Naive thymus-derived CD8-positive, alpha-beta T cell (primary cell): ENCODE measurements at regions not wholly inside any gene's neighbourhood (a gene's known extent, or its start where the extent isn't known, plus 50 kb on each side); places are given as distances from the start of the nearest gene placed in this dataset.

Experiments used
- ATAC-seq, 2 donors: fragments of 150-1000 bp; cut with Tn5 transposase in 1 of 2; sonication (Bioruptor Pico), chemical (Tn5 transposase) in 1 of 2; 1 replicate in 1 of 2; 2 replicates in 1 of 2; pipeline ENCODE4 v1.10.0; 2021; ENCODE audit warnings: mild to moderate bottlenecking in 2 of 2, moderate library complexity in 2 of 2
- POLR2A ChIA-PET: fragments of 350-600 bp; sonication (Branson Sonifier 250); formaldehyde crosslinking; loops from one replicate; lab custom pipeline; 2021; ENCODE audit warnings: antibody characterized with exemption; lab: Charles Lee
- DNase-seq, 10 donors: peaks; one replicate each; pipeline versions ENCODE4 v3.0.0 to v3.0.0-alpha.2; 2020 to 2022
- H3K27ac Mint-ChIP-seq, 10 donors: one replicate each; pipeline ENCODE4 v1.8.0; 2020 to 2022; ENCODE audit warnings: mild to moderate bottlenecking in 10 of 10, mixed read lengths in 10 of 10, moderate library complexity in 4 of 10, inconsistent platforms in 1 of 10
- H3K27me3 Mint-ChIP-seq, 5 donors: one replicate each; pipeline ENCODE4 v1.8.0; 2021 to 2022; ENCODE audit warnings: mixed read lengths in 5 of 5
- H3K36me3 Mint-ChIP-seq, 3 donors: one replicate each; pipeline ENCODE4 v1.8.0; 2020 to 2022; ENCODE audit warnings: mixed read lengths in 3 of 3, mild to moderate bottlenecking in 2 of 3, inconsistent platforms in 1 of 3
- H3K4me1 Mint-ChIP-seq, 4 donors: one replicate each; pipeline ENCODE4 v1.8.0; 2021 to 2022; ENCODE audit warnings: mixed read lengths in 4 of 4
- H3K4me3 Mint-ChIP-seq, 10 donors: one replicate each; pipeline ENCODE4 v1.8.0; 2020 to 2022; ENCODE audit warnings: mild to moderate bottlenecking in 10 of 10, mixed read lengths in 10 of 10, moderate library complexity in 6 of 10, inconsistent platforms in 1 of 10
- H3K9me3 Mint-ChIP-seq, 9 donors: one replicate each; pipeline ENCODE4 v1.8.0; 2020 to 2022; ENCODE audit warnings: mixed read lengths in 9 of 9, mild to moderate bottlenecking in 3 of 9, inconsistent platforms in 1 of 9, moderate library complexity in 1 of 9

DNA sequence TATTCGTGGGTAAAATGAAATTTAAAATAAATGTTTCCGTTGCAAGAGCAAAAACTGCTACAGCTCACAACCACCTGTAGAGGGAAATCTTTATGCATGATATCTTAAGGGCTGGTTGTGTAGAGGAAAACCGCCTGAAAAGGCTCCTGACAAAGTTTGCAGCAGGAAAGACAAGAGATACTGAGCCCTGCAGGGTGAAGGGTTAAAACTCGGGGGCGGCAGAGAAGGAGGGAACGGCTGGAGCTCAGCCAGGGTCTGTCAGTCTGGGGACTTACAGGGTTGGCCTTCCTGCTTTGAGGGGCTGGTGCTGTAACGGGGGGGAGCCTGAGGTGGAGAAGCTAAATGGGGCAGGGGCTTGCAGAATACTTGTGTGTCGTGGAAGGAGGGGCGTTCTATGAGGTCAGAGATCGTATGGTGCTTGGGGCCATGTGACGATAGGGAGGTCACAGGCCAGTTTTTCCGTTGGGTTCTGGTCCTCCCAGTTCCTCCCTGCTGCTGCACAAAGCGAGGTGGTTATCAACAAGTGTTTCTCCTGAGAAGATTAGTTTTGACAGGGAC is 122.9 kb upstream of the HSD17B12 start:
- Mint-ChIP-seq H3K4me1 (peaks cover 9 to 19% (median 14%) of the 10 kb centered on the region in 4 donors), H3K27ac (no peak overlapping the region)

DNA sequence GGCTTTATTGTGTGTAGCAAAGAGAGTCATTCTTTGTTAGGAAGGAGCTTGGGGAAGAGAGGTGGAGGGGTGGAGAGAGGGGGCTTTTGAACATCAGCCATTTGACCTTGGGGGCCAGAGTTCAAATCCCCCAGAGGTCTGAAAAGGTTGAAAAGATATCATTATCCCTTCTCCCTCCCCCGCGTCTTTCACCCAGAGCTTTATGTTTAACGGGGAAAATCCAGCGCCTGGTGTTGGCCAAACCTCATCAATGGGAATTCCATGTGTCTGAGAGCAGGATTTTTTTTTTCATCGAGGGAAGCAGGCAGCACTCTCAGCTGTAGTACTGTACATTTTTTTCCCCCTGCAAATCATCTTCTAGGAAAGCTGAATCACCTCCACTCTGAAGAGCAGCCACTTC is 122.4 kb upstream of the HSD17B12 start:
- Mint-ChIP-seq H3K4me3 (no peak overlapping the region), H3K4me1 (peaks cover 9 to 19% (median 14%) of the 10 kb centered on the region in 4 donors), H3K9me3 (no peaks in the 10 kb centered on the region), H3K36me3 (no peaks in the 10 kb centered on the region), H3K27me3 (peaks cover 35 to 72% (median 66%) of the 10 kb centered on the region in 5 donors), H3K27ac (no peak overlapping the region)
- DNase-seq (no peak), ATAC-seq (no peak)
- POLR2A ChIA-PET: no interaction called here

More for the DNA sequence above, 122.9 kb upstream of the HSD17B12 start:
- peak overlapping the region in 1 of 10 donors; percentile 26 for H3K4me3 Mint-ChIP-seq
- peaks cover 36 to 73% (median 69%) of the 10 kb centered on the region in 5 donors for H3K27me3 Mint-ChIP-seq
- POLR2A ChIA-PET: no interaction called here
- no peak for ATAC-seq
- H3K9me3 Mint-ChIP-seq: no peaks in the 10 kb centered on the region
- no peak for DNase-seq
- no peaks in the 10 kb centered on the region for H3K36me3 Mint-ChIP-seq

DNA sequence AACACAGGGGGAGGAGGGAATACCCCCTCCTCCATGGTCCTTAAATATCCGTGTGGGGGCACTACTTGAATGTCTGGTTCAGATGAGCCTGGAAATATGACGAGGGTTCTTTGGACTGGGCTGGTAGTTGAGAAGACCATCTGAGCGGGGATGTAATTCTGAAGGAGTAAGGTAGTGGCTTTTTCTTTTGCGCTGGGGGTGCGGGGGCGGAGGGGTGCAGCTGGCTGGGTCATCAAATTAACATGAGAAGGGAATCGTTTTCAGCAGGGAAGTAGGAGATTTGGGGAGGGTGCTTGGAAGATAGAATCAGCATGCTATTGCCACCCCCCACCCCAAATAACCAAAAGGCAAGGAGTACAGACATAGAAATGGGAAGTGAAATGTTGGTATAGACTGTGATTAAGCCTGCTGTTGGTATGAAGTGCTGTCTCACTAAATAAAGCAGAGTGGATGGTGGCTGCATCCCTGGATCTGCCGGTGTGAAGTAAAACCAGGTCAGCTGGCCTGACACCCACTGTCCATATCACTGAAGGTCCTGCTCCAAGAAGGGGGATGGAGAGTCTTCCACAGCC is 121.9 kb upstream of the HSD17B12 start:
- H3K4me3 Mint-ChIP-seq: no peak overlapping the region
- ATAC-seq: no peak
- POLR2A ChIA-PET: no interaction called here

DNA sequence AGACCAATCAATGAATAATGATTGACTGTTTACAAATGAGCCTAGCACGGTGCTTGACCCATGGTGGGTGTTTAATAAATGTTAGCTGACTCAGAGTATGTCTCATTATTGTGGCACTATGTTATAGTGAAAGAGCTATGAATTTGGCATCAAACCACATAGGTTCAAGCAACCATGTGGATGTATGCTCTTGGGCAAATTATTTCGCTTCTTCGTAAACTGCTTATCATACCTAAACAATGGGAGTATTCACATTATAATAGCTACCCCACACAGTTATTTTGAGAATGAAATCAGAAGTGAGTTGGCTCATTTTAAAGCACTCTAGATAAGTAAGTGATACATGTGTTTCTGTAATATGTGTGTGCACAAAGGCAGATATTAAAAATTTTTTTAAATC is 118.7 kb upstream of the HSD17B12 start:
- Mint-ChIP-seq H3K4me1 (peaks cover 9 to 12% (median 10%) of the 10 kb centered on the region in 4 donors), H3K9me3 (no peaks in the 10 kb centered on the region), H3K27ac (no peak overlapping the region), H3K27me3 (peaks cover 28 to 78% (median 57%) of the 10 kb centered on the region in 5 donors), H3K4me3 (no peak overlapping the region), H3K36me3 (no peaks in the 10 kb centered on the region)
- DNase-seq (no peak), ATAC-seq (no peak)
- POLR2A ChIA-PET: no interaction called here

More for the DNA sequence above, 121.9 kb upstream of the HSD17B12 start:
- no peaks in the 10 kb centered on the region for H3K9me3 Mint-ChIP-seq
- peaks cover 32 to 72% (median 64%) of the 10 kb centered on the region in 5 donors for H3K27me3 Mint-ChIP-seq
- H3K36me3 Mint-ChIP-seq: no peaks in the 10 kb centered on the region
- H3K4me1 Mint-ChIP-seq: peaks cover 9 to 19% (median 14%) of the 10 kb centered on the region in 4 donors
- H3K27ac Mint-ChIP-seq: no peak overlapping the region
- no peak for DNase-seq

DNA sequence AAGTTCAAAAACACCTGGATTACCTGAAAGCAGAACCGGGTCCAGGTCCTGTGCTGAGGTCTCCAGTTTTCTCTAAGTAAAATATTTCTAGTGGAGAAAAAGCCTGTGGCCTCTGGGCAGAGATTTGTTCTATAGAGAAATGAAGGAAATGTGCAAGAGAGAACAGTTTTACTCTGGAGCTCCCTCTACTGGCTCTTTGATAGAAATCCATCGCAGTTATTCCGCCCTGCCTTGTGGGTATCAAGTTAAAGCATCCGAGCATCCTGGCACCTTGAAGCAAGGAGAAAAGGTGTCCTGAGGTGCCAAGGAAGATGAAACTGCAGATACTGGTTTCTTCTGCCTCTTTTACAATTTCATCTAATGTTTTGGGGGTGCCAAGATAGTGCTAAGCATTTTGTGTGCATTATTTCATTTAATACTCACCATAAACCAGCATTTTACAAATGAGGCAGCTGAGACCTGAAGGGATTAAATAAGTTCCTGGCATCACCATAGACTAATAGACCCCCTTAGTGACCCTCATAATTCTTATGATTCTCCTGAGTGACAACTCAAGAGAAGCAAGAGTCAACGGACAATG is 113.1 kb upstream of the HSD17B12 start:
- Mint-ChIP-seq H3K27me3 (peaks cover 31 to 86% (median 53%) of the 10 kb centered on the region in 5 donors), H3K27ac (no peak overlapping the region), H3K4me1 (no peaks in the 10 kb centered on the region), H3K4me3 (no peak overlapping the region), H3K36me3 (no peaks in the 10 kb centered on the region), H3K9me3 (no peaks in the 10 kb centered on the region)
- DNase-seq: no peak
- POLR2A ChIA-PET: no interaction called here
- ATAC-seq: no peak

DNA sequence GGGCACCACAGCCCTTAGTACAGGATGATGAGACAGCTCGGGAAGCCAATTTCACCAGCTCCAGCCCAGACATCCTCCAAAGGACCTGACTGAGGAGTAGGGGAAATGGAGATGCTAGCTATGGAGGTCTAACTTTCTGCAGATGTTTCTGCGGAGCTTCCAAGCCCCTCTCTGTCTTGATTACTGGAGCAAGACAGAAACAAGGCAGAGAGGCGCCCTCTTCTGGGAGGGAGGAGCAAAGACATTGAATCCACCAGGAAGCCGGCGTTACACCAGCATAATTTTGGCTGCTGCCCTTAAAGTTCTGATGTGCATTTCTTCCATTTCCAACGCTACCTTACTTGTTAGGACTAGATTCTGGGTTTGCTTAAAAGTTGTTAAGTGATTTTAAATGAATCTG is 107.3 kb upstream of the HSD17B12 start:
- DNase-seq (no peak), ATAC-seq (no peak)
- Mint-ChIP-seq H3K4me3 (no peak overlapping the region), H3K36me3 (no peaks in the 10 kb centered on the region), H3K4me1 (peaks cover 9 to 34% (median 20%) of the 10 kb centered on the region in 4 donors), H3K27me3 (peaks cover 57 to 97% (median 77%) of the 10 kb centered on the region in 5 donors), H3K9me3 (peaks cover 0 to 4% (median 0%) of the 10 kb centered on the region in 9 donors), H3K27ac (no peak overlapping the region)
- POLR2A ChIA-PET: no interaction called here

DNA sequence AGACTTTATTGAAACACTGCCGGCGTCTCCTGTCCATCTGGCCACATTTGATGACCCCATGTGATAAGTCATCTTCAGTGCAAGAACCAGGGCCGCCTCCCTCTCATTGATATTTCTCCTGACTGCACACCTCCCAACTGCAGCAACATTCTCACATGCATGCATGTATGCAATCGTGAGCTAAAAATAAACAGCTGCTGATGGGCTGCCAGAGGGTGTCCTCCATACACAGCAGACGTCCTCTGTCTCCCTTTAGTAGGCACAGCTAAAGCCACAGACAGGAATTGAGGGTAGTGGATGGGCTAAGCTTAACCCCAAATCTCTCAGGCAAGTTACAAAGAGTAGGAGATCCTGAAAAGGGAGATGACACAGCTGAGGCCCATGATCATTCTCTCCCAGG is 106.7 kb upstream of the HSD17B12 start:
- ATAC-seq (no peak), DNase-seq (no peak)
- no peak overlapping the region for H3K27ac Mint-ChIP-seq
- H3K27me3 Mint-ChIP-seq: peaks cover 57 to 90% (median 77%) of the 10 kb centered on the region in 5 donors
- POLR2A ChIA-PET: no interaction called here
- H3K9me3 Mint-ChIP-seq: peaks cover 0 to 4% (median 0%) of the 10 kb centered on the region in 9 donors
- H3K36me3 Mint-ChIP-seq: no peaks in the 10 kb centered on the region
- no peak overlapping the region for H3K4me3 Mint-ChIP-seq
- H3K4me1 Mint-ChIP-seq: peaks cover 10 to 39% (median 24%) of the 10 kb centered on the region in 4 donors

DNA sequence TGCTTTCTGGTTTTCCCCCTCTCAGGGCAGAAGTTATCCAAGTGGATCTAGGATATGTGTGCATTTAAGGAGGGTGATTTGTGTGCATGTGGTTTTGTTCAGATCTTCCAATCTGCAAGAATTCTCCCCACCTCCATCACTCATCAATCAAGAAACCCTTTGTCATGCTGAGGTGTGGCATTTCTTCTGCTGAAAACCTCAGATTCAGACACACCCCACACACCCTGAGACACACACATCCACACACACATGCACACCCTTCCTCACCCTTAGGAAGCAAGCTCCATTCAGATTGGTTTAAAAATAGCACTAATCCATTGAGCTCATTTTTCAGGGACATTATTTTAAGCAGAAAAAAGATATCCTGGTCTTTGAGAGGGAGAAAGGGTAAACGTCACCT is 106.1 kb upstream of the HSD17B12 start:
- Mint-ChIP-seq H3K4me1 (peaks cover 10 to 41% (median 24%) of the 10 kb centered on the region in 4 donors), H3K36me3 (no peaks in the 10 kb centered on the region), H3K4me3 (no peak overlapping the region), H3K27ac (no peak overlapping the region), H3K9me3 (peaks cover 0 to 4% (median 0%) of the 10 kb centered on the region in 9 donors), H3K27me3 (peaks cover 54 to 85% (median 76%) of the 10 kb centered on the region in 5 donors)
- POLR2A ChIA-PET: no interaction called here
- no peak for DNase-seq
- ATAC-seq: no peak

DNA sequence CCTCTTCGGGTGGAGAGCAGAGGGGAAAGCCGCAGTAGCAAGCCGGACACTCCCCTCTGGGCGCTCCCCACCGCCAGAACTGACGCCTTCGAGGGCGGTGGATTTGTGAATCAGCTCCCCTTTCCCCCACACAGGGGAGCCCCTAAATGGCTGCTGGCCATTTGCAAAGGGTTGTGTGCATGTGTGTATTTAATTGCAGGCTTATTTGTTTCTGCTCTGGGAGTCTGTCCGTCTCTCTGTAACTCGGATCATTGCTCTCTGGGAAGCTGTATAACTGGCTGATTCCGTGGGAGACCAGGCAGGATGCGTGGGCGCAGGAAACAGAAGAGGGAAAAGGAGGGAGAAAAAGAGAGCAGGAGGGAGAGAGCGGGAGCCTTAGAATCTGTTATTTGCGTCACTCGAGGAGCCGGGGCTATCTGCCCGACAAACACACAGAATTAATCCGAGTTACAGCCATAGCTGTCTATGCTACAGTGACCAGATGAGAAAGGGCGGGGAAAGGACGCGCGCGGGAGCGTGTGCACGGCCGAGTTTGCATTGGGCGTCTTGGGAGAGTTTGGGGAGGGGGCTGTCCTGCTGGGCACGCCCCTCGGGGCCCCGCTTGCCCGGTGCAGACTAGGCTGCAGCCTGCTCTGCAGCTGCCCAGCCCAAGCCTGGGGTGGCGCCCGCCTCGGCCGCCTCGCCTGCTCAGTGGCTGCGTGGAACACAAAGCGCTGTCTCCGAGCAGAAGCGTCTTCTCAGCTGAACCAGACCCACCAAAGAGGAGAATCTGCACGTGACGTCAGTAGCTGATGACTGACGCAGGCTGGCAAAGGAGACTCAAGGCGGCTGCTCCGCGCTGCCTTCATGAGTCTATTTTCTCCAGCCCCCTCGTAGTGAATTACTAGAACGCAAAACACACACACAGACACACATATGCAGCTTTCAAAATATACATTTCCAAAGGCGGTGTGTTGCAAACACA is 105.3 kb upstream of the HSD17B12 start:
- Mint-ChIP-seq H3K9me3 (peaks cover 0 to 4% (median 0%) of the 10 kb centered on the region in 9 donors), H3K4me1 (peaks cover 10 to 48% (median 28%) of the 10 kb centered on the region in 4 donors), H3K36me3 (no peaks in the 10 kb centered on the region), H3K27ac (peak overlapping the region in 1 of 10 donors; percentile 24), H3K27me3 (peaks cover 47 to 85% (median 70%) of the 10 kb centered on the region in 5 donors), H3K4me3 (peak overlapping the region in 6 of 10 donors; percentile 4 to 84 (median 46))
- ATAC-seq (peak in 1 of 2 donors; percentile 54), DNase-seq (peak in 1 of 10 donors; percentile 11)
- POLR2A ChIA-PET: no interaction called here

DNA sequence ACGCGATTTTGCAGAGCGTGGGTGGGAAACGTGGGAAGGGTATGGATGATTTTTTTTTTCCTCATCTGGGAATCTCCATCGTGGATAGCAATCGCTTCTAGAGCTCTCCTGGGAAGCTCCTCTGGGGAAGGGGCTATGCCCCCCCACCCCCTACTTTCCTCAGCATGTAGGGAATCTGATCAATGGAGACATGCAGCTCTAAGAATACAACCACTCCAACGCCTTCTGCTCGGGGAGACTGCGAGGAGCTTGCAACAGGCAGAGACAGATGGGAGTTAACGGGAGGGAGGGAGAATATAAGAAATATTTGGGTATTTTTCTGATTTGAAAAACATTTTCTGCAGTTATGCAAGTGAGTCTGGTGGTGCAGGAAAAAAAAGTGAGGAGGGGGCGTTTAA is 104.6 kb upstream of the HSD17B12 start:
- no peak for DNase-seq
- Mint-ChIP-seq H3K27me3 (peaks cover 50 to 89% (median 74%) of the 10 kb centered on the region in 5 donors), H3K4me3 (peak overlapping the region in 3 of 10 donors; percentile 56 to 84 (median 66)), H3K36me3 (peaks cover 0 to 5% (median 2%) of the 10 kb centered on the region in 3 donors), H3K9me3 (peaks cover 0 to 6% (median 0%) of the 10 kb centered on the region in 9 donors), H3K4me1 (peaks cover 16 to 55% (median 35%) of the 10 kb centered on the region in 4 donors), H3K27ac (peak overlapping the region in 1 of 10 donors; percentile 24)
- POLR2A ChIA-PET: no interaction called here
- ATAC-seq: no peak

DNA sequence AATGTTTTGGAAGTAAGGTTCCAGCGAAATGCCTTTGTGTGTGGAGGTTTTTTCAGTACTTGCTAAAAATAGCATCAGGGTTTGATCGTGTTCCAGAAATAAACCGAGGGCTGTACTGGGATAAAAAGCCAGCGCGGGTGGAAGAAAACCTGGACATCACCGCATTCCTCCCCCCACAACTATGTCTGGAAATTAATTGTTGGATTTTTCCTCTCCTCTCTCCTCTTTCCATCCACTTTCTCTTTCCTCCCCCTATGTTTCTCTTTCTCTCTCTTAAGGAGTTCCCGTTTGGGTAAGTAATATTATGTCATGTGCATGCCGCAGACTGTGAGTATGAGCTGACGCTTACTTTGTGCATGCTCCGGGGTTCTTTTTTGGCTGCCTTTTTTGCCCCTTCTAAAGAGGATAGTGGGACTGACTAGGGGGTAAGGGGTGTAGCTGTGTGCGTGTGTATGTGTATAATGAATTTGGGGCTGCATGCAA is 104.2 kb upstream of the HSD17B12 start:
- no peak for DNase-seq
- ATAC-seq: no peak
- POLR2A ChIA-PET: no interaction called here
- peak overlapping the region in 2 of 10 donors; percentile 26 to 84 for H3K4me3 Mint-ChIP-seq
- H3K27ac Mint-ChIP-seq: no peak overlapping the region
- H3K4me1 Mint-ChIP-seq: peaks cover 17 to 60% (median 38%) of the 10 kb centered on the region in 4 donors
- peaks cover 0 to 5% (median 2%) of the 10 kb centered on the region in 3 donors for H3K36me3 Mint-ChIP-seq
- peaks cover 0 to 6% (median 0%) of the 10 kb centered on the region in 9 donors for H3K9me3 Mint-ChIP-seq
- H3K27me3 Mint-ChIP-seq: peaks cover 50 to 91% (median 72%) of the 10 kb centered on the region in 5 donors
